A549 (cell line): ENCODE measurements at regions not wholly inside any gene's neighbourhood (a gene's known extent, or its start where the extent isn't known, plus 50 kb on each side); places are given as distances from the start of the nearest gene placed in this dataset.

Source experiments
- ATAC-seq, 2 experiments: fragments of 200-7000 bp in 1 of 2; fragments of >200 bp in 1 of 2; cut with Nextera tagmentation in 1 of 2; cut with Tn5 transposase in 1 of 2; 3 replicates each; pipeline versions ENCODE4 v1.8.0 to v1.9.1; 2018 to 2020; ENCODE audit warnings: mild to moderate bottlenecking in 1 of 2, moderate library complexity in 1 of 2
- CTCF ChIA-PET: fragments of 300-600 bp; sonication (Branson Sonifier 250); formaldehyde crosslinking; extraction: SDS; loops from one replicate; lab custom pipeline; 2021; ENCODE audit warnings: antibody characterized with exemption, inconsistent platforms; lab: Yijun Ruan, JAX
- POLR2A ChIA-PET: fragments of 350-600 bp; formaldehyde crosslinking; extraction: SDS; loops from one replicate; lab custom pipeline; 2021; ENCODE audit warnings: antibody characterized with exemption, inconsistent platforms; lab: Yijun Ruan, JAX
- DNase-seq, 2 experiments: peaks; one replicate each; pipeline versions ENCODE4 v3.0.0 to v3.0.0-alpha.2; 2011 to 2016; ENCODE audit warnings: low read depth in 1 of 2, low spot score in 1 of 2
- FAIRE-seq: peaks from 2 replicates; lab custom pipeline; 2011; peaks lifted over from hg19 to GRCh38; lab: Jason Lieb, UNC
- H3K27ac ChIP-seq, 2 experiments: fragments of >200 bp; sonication (Bioruptor Twin); formaldehyde crosslinking; 3 replicates each; pipeline ENCODE4 v1.5.1; 2016 to 2017
- H3K4me1 ChIP-seq: fragments of >200 bp; sonication (Bioruptor Twin); formaldehyde crosslinking; 3 replicates; pipeline ENCODE4 v1.6.1; 2016
- H3K4me2 ChIP-seq: fragments of >200 bp; sonication (Bioruptor Twin); formaldehyde crosslinking; 3 replicates; pipeline ENCODE4 v1.6.1; 2016
- H3K4me3 ChIP-seq: fragments of >200 bp; sonication (Bioruptor Twin); formaldehyde crosslinking; 3 replicates; pipeline ENCODE4 v1.5.1; 2016
- H3K9me3 ChIP-seq: fragments of >200 bp; sonication (Bioruptor Twin); formaldehyde crosslinking; 3 replicates; pipeline ENCODE4 v1.6.1; 2016
- BHLHE40 ChIP-seq: IDR thresholded peaks from 2 replicates; pipeline ENCODE4 v1.6.1; 2012; ENCODE audit warnings: low read depth, low read length, inconsistent platforms
- CBX2 ChIP-seq: fragments of 200-600 bp; sonication (generic); IDR thresholded peaks from 2 replicates; pipeline ENCODE4 v1.6.1; 2016; ENCODE audit warnings: low read depth, mild to moderate bottlenecking, borderline replicate concordance
- CHD4 ChIP-seq: fragments of 200-600 bp; sonication (generic); IDR thresholded peaks from 2 replicates; pipeline ENCODE4 v1.6.1; 2016; ENCODE audit warnings: antibody characterized with exemption, mild to moderate bottlenecking, borderline replicate concordance
- EHMT2 ChIP-seq: fragments of 200-600 bp; sonication (generic); IDR thresholded peaks from 2 replicates; pipeline ENCODE4 v1.6.1; 2016; ENCODE audit warnings: antibody characterized with exemption, low read depth, mild to moderate bottlenecking, moderate library complexity
- FOSB ChIP-seq: fragments of 250-450 bp; sonication (Bioruptor Pico); IDR thresholded peaks from 2 replicates; pipeline ENCODE4 v1.5.0; 2020; ENCODE audit warnings: mild to moderate bottlenecking, moderate library complexity
- FOXS1 ChIP-seq: fragments of 250-450 bp; sonication (Bioruptor Pico); IDR thresholded peaks from 2 replicates; pipeline ENCODE4 v1.5.0; 2020; ENCODE audit warnings: mild to moderate bottlenecking, moderate library complexity
- HDAC2 ChIP-seq: fragments of 200-600 bp; sonication (generic); IDR thresholded peaks from 2 replicates; pipeline ENCODE4 v1.6.1; 2016
- HOXB13 ChIP-seq: fragments of 250-450 bp; sonication (Bioruptor Pico); IDR thresholded peaks from 2 replicates; pipeline ENCODE4 v1.5.0; 2020; ENCODE audit warnings: low read depth, mild to moderate bottlenecking, moderate library complexity
- JUN ChIP-seq, 2 experiments: fragments of >200 bp; sonication (Bioruptor Twin); formaldehyde crosslinking; IDR thresholded peaks; 2 replicates in 1 of 2; 3 replicates in 1 of 2; pipeline ENCODE4 v1.6.1; 2016 to 2017
- KDM1A ChIP-seq: fragments of 200-600 bp; sonication (generic); IDR thresholded peaks from 2 replicates; pipeline ENCODE4 v1.6.1; 2016; ENCODE audit warnings: low read depth, mild to moderate bottlenecking
- KDM5A ChIP-seq: fragments of 200-600 bp; sonication (generic); IDR thresholded peaks from 2 replicates; pipeline ENCODE4 v1.6.1; 2016; ENCODE audit warnings: antibody characterized with exemption, mild to moderate bottlenecking
- MAZ ChIP-seq: fragments of 150-350 bp; IDR thresholded peaks from 2 replicates; pipeline ENCODE4 v1.6.1; 2014; ENCODE audit warnings: antibody characterized with exemption, low read depth, low read length, borderline replicate concordance
- MYC ChIP-seq: IDR thresholded peaks from 2 replicates; pipeline ENCODE4 v1.6.1; 2012; ENCODE audit warnings: mild to moderate bottlenecking, inconsistent platforms, low read length, improper control_type of control experiment, borderline replicate concordance
- NFE2L2 ChIP-seq: fragments of 150-350 bp; conservative IDR thresholded peaks from 2 replicates; pipeline ENCODE4 v1.6.1; 2014; ENCODE audit warnings: low read length
- NPAS2 ChIP-seq: fragments of 250-450 bp; sonication (Bioruptor Pico); IDR thresholded peaks from 2 replicates; pipeline ENCODE4 v1.8.0; 2022; ENCODE audit warnings: mild to moderate bottlenecking, moderate library complexity, borderline replicate concordance
- NR3C1 ChIP-seq: fragments of >200 bp; sonication (Bioruptor Twin); formaldehyde crosslinking; IDR thresholded peaks from 3 replicates; pipeline ENCODE4 v1.6.1; 2017
- POLR2A ChIP-seq: IDR thresholded peaks from 2 replicates; pipeline ENCODE4 v1.6.1; 2012; ENCODE audit warnings: mild to moderate bottlenecking, low read length
- RCOR1 ChIP-seq: fragments of 150-350 bp; IDR thresholded peaks from 2 replicates; pipeline ENCODE4 v1.6.1; 2014; ENCODE audit warnings: antibody characterized with exemption, low read length, low read depth
- RNF2 ChIP-seq: fragments of 200-600 bp; sonication (generic); IDR thresholded peaks from 2 replicates; pipeline ENCODE4 v1.6.1; 2016; ENCODE audit warnings: low read depth, mild to moderate bottlenecking, antibody characterized with exemption, moderate library complexity, borderline replicate concordance
- SMC3 ChIP-seq: fragments of >200 bp; sonication (Bioruptor Twin); formaldehyde crosslinking; IDR thresholded peaks from 3 replicates; pipeline ENCODE4 v1.6.1; 2018; ENCODE audit warnings: inconsistent platforms
- ZC3H11A ChIP-seq: fragments of 450-650 bp; IDR thresholded peaks from 2 replicates; pipeline ENCODE4 v1.6.1; 2014; ENCODE audit warnings: antibody characterized with exemption, mild to moderate bottlenecking
- ZSCAN20 ChIP-seq: fragments of 250-450 bp; sonication (Bioruptor Pico); IDR thresholded peaks from 2 replicates; pipeline ENCODE4 v1.8.0; 2022; ENCODE audit warnings: mild to moderate bottlenecking, moderate library complexity
- WGBS: methylation state at CpG from one replicate; pipeline ENCODE4 v1.1.6; 2017; ENCODE audit errors: missing lambda C conversion rate; 5-methylcytosine and 5-hydroxymethylcytosine counted together
- TF ChIP-seq, protein P1 (sequence below): fragments of >200 bp; sonication (Bioruptor Twin); formaldehyde crosslinking; IDR thresholded peaks from 3 replicates; pipeline ENCODE4 v1.5.1; 2016
- TF ChIP-seq, protein P2 (sequence below): IDR thresholded peaks from 2 replicates; pipeline ENCODE4 v1.6.1; 2012
- TF ChIP-seq, protein P3 (sequence below): fragments of 250-450 bp; sonication (Bioruptor Pico); IDR thresholded peaks from 2 replicates; pipeline ENCODE4 v1.5.0; 2021; ENCODE audit warnings: mild to moderate bottlenecking, moderate library complexity, borderline replicate concordance
- TF ChIP-seq, protein P4 (sequence below): fragments of >200 bp; sonication (Bioruptor Twin); formaldehyde crosslinking; IDR thresholded peaks from 2 replicates; pipeline ENCODE4 v1.6.1; 2016
- TF ChIP-seq, protein P5 (sequence below): IDR thresholded peaks from 2 replicates; pipeline ENCODE4 v1.6.1; 2012; ENCODE audit warnings: low read depth, borderline replicate concordance
- TF ChIP-seq, protein P6 (sequence below): IDR thresholded peaks from 2 replicates; pipeline ENCODE4 v1.6.1; 2012

DNA sequence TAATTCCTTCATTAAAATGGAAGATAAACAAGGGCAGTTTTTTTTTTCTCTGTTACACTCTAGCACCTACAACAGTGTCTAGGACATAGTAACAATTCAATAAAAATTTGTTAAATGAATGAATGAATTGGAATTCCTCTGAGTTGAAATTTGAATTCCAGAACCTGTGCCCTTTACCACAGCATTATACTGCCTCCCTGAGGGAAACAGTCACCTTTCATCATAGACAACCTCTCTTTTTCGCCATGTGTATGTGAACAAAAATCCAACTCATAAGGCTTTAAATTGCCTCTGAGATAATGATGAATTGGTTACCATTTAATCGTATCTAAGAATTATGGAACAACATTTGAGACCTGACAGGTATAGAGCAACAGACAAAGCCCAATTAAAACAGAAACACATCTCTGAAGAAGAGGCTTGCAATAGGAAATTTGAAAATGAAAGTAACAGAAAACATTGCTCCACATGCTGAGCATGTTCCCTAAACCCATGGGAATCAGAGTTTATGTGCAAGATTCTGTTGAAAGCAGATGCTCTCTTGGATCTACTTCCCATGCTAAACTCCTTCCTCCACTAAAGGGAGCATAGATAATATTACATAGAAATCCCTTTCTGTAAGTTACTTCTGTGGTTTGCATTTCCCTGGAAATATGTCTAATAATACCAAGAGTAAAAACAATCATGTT, 657.8 kb downstream of the GALC start:
- DNase-seq = no peak
- ATAC-seq = no peak
- 5% methylated on average over 2 of the region's 2 CpGs for WGBS
- no peak overlapping the region for H3K4me3 ChIP-seq
- TF ChIP-seq RCOR1 = no peak
- TF ChIP-seq NFE2L2 = no peak
- TF ChIP-seq MYC = no peak
- no peak for TF ChIP-seq EHMT2
- TF ChIP-seq MAZ = no peak
- TF ChIP-seq NR3C1 = no peak
- TF ChIP-seq, protein P1, sequence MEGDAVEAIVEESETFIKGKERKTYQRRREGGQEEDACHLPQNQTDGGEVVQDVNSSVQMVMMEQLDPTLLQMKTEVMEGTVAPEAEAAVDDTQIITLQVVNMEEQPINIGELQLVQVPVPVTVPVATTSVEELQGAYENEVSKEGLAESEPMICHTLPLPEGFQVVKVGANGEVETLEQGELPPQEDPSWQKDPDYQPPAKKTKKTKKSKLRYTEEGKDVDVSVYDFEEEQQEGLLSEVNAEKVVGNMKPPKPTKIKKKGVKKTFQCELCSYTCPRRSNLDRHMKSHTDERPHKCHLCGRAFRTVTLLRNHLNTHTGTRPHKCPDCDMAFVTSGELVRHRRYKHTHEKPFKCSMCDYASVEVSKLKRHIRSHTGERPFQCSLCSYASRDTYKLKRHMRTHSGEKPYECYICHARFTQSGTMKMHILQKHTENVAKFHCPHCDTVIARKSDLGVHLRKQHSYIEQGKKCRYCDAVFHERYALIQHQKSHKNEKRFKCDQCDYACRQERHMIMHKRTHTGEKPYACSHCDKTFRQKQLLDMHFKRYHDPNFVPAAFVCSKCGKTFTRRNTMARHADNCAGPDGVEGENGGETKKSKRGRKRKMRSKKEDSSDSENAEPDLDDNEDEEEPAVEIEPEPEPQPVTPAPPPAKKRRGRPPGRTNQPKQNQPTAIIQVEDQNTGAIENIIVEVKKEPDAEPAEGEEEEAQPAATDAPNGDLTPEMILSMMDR = no peak
- no peak for TF ChIP-seq NPAS2 (CRISPR knock-in tag)
- no peak for TF ChIP-seq RNF2
- no peak for TF ChIP-seq HDAC2
- TF ChIP-seq CBX2 = no peak
- no peak for TF ChIP-seq POLR2A
- no peak for TF ChIP-seq ZSCAN20
- no peak for TF ChIP-seq FOXS1
- no peak for TF ChIP-seq HOXB13 (CRISPR knock-in tag)
- TF ChIP-seq, protein P2, sequence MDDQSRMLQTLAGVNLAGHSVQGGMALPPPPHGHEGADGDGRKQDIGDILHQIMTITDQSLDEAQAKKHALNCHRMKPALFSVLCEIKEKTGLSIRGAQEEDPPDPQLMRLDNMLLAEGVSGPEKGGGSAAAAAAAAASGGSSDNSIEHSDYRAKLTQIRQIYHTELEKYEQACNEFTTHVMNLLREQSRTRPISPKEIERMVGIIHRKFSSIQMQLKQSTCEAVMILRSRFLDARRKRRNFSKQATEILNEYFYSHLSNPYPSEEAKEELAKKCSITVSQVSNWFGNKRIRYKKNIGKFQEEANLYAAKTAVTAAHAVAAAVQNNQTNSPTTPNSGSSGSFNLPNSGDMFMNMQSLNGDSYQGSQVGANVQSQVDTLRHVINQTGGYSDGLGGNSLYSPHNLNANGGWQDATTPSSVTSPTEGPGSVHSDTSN = no peak
- no peak for TF ChIP-seq KDM1A
- TF ChIP-seq, all 56 proteins: peak for 0
- Histone ChIP-seq H3K4me2 (no peak overlapping the region), H3K4me1 (no peaks in the 10 kb centered on the region), H3K9me3 (no peaks in the 10 kb centered on the region; the same call in 2 of the 3 replicates), H3K27ac (no peak overlapping the region)
- ChIA-PET POLR2A (no interaction called here), CTCF (no interaction called here)
- FAIRE-seq = no peak

DNA sequence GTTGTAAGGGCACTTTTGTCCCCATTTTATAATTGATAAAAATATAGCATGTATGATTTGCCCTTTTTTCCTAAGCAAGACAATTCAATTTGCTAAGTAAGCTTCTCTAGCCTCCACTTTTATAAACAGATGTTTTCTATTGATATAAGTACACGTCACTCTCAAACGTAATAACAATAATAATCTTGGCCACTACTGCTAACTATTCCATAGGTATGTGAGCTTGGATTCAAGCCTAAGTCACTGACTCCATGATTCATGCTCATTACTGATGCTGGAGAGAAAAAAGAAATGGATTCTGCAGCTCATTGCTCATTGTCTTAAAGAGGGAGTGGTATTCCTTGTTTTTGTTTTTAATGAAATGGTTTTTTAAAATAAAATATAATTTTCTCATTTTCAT, 661.0 kb downstream of the GALC start:
- 4% methylated on average over 2 of the region's 2 CpGs for WGBS
- no peak for ATAC-seq
- Histone ChIP-seq H3K9me3 (no peaks in the 10 kb centered on the region; the same call in 2 of the 3 replicates), H3K4me3 (no peak overlapping the region), H3K4me1 (no peaks in the 10 kb centered on the region), H3K4me2 (no peak overlapping the region), H3K27ac (no peak overlapping the region)
- ChIA-PET CTCF (no interaction called here), POLR2A (no interaction called here)
- no peak for FAIRE-seq
- no peak for DNase-seq
- no peak for TF ChIP-seq KDM5A
- no peak for TF ChIP-seq ZC3H11A
- TF ChIP-seq, protein P3, sequence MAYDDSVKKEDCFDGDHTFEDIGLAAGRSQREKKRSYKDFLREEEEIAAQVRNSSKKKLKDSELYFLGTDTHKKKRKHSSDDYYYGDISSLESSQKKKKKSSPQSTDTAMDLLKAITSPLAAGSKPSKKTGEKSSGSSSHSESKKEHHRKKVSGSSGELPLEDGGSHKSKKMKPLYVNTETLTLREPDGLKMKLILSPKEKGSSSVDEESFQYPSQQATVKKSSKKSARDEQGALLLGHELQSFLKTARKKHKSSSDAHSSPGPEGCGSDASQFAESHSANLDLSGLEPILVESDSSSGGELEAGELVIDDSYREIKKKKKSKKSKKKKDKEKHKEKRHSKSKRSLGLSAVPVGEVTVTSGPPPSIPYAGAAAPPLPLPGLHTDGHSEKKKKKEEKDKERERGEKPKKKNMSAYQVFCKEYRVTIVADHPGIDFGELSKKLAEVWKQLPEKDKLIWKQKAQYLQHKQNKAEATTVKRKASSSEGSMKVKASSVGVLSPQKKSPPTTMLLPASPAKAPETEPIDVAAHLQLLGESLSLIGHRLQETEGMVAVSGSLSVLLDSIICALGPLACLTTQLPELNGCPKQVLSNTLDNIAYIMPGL (CRISPR knock-in tag) = no peak
- no peak for TF ChIP-seq BHLHE40
- TF ChIP-seq SMC3 = no peak
- TF ChIP-seq, protein P4, sequence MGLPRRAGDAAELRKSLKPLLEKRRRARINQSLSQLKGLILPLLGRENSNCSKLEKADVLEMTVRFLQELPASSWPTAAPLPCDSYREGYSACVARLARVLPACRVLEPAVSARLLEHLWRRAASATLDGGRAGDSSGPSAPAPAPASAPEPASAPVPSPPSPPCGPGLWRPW = no peak
- TF ChIP-seq, protein P5, sequence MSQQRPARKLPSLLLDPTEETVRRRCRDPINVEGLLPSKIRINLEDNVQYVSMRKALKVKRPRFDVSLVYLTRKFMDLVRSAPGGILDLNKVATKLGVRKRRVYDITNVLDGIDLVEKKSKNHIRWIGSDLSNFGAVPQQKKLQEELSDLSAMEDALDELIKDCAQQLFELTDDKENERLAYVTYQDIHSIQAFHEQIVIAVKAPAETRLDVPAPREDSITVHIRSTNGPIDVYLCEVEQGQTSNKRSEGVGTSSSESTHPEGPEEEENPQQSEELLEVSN = no peak
- no peak for TF ChIP-seq HDAC2
- TF ChIP-seq KDM1A = no peak
- TF ChIP-seq CHD4 = no peak
- no peak for TF ChIP-seq JUN (IDR thresholded peaks at IDR 0.05)
- TF ChIP-seq FOSB (CRISPR knock-in tag) = no peak
- TF ChIP-seq, protein P6, sequence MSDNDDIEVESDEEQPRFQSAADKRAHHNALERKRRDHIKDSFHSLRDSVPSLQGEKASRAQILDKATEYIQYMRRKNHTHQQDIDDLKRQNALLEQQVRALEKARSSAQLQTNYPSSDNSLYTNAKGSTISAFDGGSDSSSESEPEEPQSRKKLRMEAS = no peak
- TF ChIP-seq HOXB13 (CRISPR knock-in tag) = no peak
